ENCODE measurements at regions not wholly inside any gene's neighbourhood (a gene's known extent, or its start where the extent isn't known, plus 50 kb on each side); places are given as distances from the start of the nearest gene placed in this dataset.
"Not testable (repeated sequence)": the region's sequence is repeated elsewhere in the genome, so short reads cannot be mapped to it uniquely, and the experiment has no call there.

DNA sequence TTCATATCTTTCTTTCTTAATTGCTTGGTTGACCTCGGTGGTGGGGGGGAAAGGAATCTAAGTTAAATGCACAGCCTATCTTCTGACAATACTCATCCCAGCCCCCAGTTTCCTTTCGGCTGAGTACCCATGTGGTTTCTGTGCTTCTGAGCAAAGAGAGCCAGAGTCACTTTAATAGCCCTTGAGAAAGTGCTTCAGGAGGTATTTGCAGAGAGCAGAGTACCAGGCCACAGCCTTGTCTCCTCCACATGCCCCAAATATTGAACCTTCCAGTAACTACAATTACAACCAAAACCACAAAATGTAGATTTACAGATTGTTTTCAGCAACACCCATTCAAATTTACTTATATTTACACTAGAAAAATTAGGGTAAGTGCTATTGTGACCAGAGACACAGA is 647.4 kb downstream of the NR2F2 start:
- ChIA-PET POLR2A (no interaction called here), CTCF (no interaction called here)
- TF ChIP-seq TARDBP (IDR thresholded peaks at IDR 0.05) (no peak), LEF1 (IDR thresholded peaks at IDR 0.05; ENCODE audit: borderline replicate concordance) (no peak)
- DNase-seq (ENCODE audit: extremely low spot score): no peak

DNA sequence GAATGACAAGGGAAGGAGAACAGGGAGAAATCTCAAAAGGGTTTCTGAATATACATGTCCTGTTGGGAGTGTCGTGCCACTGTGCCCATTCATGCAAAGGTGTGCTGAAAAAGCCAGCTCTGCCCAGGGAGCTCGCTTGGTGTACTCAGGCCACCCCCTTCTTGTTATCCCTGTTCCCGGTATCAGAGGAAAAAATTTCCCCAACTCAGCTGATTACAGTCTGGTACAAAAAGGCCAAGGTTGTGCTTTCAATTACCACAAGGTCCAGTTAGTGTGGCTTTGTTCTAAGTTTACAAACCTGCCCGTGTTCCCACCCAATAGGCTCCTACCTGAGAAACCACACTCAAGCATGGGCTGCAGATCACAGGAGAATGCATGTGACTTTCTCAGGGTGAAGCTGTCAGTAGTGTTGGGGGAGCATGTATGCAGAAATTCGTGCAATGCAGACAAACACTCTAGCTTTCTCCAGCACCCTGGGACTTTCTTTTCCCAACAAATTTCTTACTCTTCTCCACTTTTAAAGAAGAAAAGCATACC is 648.5 kb downstream of the NR2F2 start:
- no peak for DNase-seq (ENCODE audit: extremely low spot score)
- ChIA-PET POLR2A (no interaction called here), CTCF (no interaction called here)
- TF ChIP-seq LEF1 (IDR thresholded peaks at IDR 0.05; ENCODE audit: borderline replicate concordance): no peak
- TF ChIP-seq FOXK2 (IDR thresholded peaks at IDR 0.05): no peak
- TF ChIP-seq CTBP1 (IDR thresholded peaks at IDR 0.05; ENCODE audit: borderline replicate concordance): no peak
- TF ChIP-seq HDGF (IDR thresholded peaks at IDR 0.05; ENCODE audit: borderline replicate concordance): no peak
- no peak for TF ChIP-seq TARDBP (IDR thresholded peaks at IDR 0.05)
- no peak for TF ChIP-seq ELF4 (IDR thresholded peaks at IDR 0.05)
- no peak for TF ChIP-seq PKNOX1 (IDR thresholded peaks at IDR 0.05)
- TF ChIP-seq SP1 (IDR thresholded peaks at IDR 0.05): no peak
- no peak for TF ChIP-seq ZNF384 (IDR thresholded peaks at IDR 0.05)
- no peak for TF ChIP-seq L3MBTL2 (conservative IDR thresholded peaks at IDR 0.05)
- TF ChIP-seq FOXM1 (IDR thresholded peaks at IDR 0.05; ENCODE audit: borderline replicate concordance): no peak
- TF ChIP-seq NFRKB (IDR thresholded peaks at IDR 0.05): no peak
- no peak for TF ChIP-seq BHLHE40 (IDR thresholded peaks at IDR 0.05; ENCODE audit: borderline replicate concordance)
- no peak for TF ChIP-seq ARNT (IDR thresholded peaks at IDR 0.05)
- TF ChIP-seq FOXA1 (IDR thresholded peaks at IDR 0.05): no peak
- TF ChIP-seq SUZ12 (IDR thresholded peaks at IDR 0.05): no peak

GRCh38 chr15:96984121-96984671 is 653.7 kb downstream of the NR2F2 start:
- CTCF ChIA-PET: interaction anchor here (0.6 kb wide), 1 partner anchor 142 kb away, joined by 4 read pairs; no protein-coding TSS in a partner anchor
- DNase-seq (ENCODE audit: extremely low spot score); POLR2A ChIA-PET: not testable (repeated sequence)

- POLR2A ChIA-PET: no interaction called here
These were observed 662.3 kb downstream of the NR2F2 start for GRCh38 chr15:96992817-96993216.

DNA sequence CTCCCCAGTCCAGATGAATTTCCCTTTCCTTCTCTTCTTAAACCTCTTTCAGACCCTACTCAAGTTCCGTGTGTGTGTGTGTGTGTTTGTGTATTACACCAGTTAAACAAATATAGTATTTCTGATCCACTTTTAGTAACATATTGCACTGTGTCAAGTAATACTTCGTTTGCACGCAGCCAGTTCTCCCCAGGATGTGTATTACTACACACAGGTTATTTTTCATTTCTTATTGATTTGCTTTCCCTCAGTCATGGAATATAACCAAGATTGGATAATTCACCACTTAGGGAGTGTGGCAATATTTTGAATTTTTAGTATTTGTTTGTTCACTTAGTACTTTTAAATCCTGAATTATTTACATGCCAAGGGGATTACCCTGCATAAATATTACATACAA is 667.0 kb downstream of the NR2F2 start:
- TF ChIP-seq FOXM1 (IDR thresholded peaks at IDR 0.05; ENCODE audit: borderline replicate concordance): no peak
- TF ChIP-seq SP1 (IDR thresholded peaks at IDR 0.05): no peak
- no peak for TF ChIP-seq PKNOX1 (IDR thresholded peaks at IDR 0.05)
- TF ChIP-seq ZNF384 (IDR thresholded peaks at IDR 0.05): no peak
- no peak for TF ChIP-seq FOXK2 (IDR thresholded peaks at IDR 0.05)
- no peak for TF ChIP-seq BHLHE40 (IDR thresholded peaks at IDR 0.05; ENCODE audit: borderline replicate concordance)
- no peak for TF ChIP-seq ARNT (IDR thresholded peaks at IDR 0.05)
- no peak for TF ChIP-seq HDGF (IDR thresholded peaks at IDR 0.05; ENCODE audit: borderline replicate concordance)
- TF ChIP-seq L3MBTL2 (conservative IDR thresholded peaks at IDR 0.05): no peak
- no peak for TF ChIP-seq CTBP1 (IDR thresholded peaks at IDR 0.05; ENCODE audit: borderline replicate concordance)
- no peak for TF ChIP-seq LEF1 (IDR thresholded peaks at IDR 0.05; ENCODE audit: borderline replicate concordance)
- no peak for TF ChIP-seq SUZ12 (IDR thresholded peaks at IDR 0.05)
- no peak for TF ChIP-seq ELF4 (IDR thresholded peaks at IDR 0.05)
- TF ChIP-seq FOXA1 (IDR thresholded peaks at IDR 0.05): no peak
- ChIA-PET POLR2A (no interaction called here), CTCF (no interaction called here)
- DNase-seq (ENCODE audit: extremely low spot score): no peak

More at GRCh38 chr15:96992817-96993216, 662.3 kb downstream of the NR2F2 start:
- CTCF ChIA-PET: no interaction called here
- TF ChIP-seq FOXK2 (IDR thresholded peaks at IDR 0.05) (no peak), ARNT (IDR thresholded peaks at IDR 0.05) (no peak), BHLHE40 (IDR thresholded peaks at IDR 0.05; ENCODE audit: borderline replicate concordance) (no peak), CTBP1 (IDR thresholded peaks at IDR 0.05; ENCODE audit: borderline replicate concordance) (no peak), SUZ12 (IDR thresholded peaks at IDR 0.05) (no peak), LEF1 (IDR thresholded peaks at IDR 0.05; ENCODE audit: borderline replicate concordance) (no peak), FOXA1 (IDR thresholded peaks at IDR 0.05) (no peak), FOXM1 (IDR thresholded peaks at IDR 0.05; ENCODE audit: borderline replicate concordance) (no peak), ELF4 (IDR thresholded peaks at IDR 0.05) (no peak), PKNOX1 (IDR thresholded peaks at IDR 0.05) (no peak), SP1 (IDR thresholded peaks at IDR 0.05) (no peak), L3MBTL2 (conservative IDR thresholded peaks at IDR 0.05) (no peak), NFRKB (IDR thresholded peaks at IDR 0.05) (no peak), TARDBP (IDR thresholded peaks at IDR 0.05) (no peak), ZNF384 (IDR thresholded peaks at IDR 0.05) (no peak), HDGF (IDR thresholded peaks at IDR 0.05; ENCODE audit: borderline replicate concordance) (no peak)
- DNase-seq (ENCODE audit: extremely low spot score): no peak

DNA sequence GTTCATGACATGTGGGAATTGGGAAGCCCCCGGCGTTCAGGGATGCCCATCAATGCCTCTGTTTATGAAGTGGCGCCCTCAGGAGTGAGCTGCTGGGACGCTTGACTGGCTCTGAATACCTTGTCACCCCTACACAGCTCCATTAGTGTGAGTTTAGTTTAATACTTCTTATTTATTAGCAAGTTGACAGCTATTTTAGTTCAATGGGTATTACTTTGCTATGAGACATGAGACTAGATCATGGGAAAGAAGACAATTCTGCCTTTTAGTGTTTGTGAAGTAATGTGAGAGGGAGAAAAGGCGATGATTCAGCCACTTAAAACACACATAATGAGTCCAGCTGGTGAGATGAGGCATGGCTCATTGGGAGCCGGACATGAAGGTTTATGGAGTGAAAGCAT is 678.5 kb downstream of the NR2F2 start:
- ChIA-PET POLR2A (no interaction called here), CTCF (no interaction called here)
- DNase-seq (ENCODE audit: extremely low spot score): no peak
- TF ChIP-seq FOXA1 (IDR thresholded peaks at IDR 0.05): no peak
- TF ChIP-seq SP1 (IDR thresholded peaks at IDR 0.05): no peak
- TF ChIP-seq FOXM1 (IDR thresholded peaks at IDR 0.05; ENCODE audit: borderline replicate concordance): no peak
- TF ChIP-seq TARDBP (IDR thresholded peaks at IDR 0.05): no peak

GRCh38 chr15:97012986-97013385 is 682.5 kb downstream of the NR2F2 start:
- CTCF ChIA-PET: no interaction called here
- POLR2A ChIA-PET: no interaction called here
- no peak for DNase-seq (ENCODE audit: extremely low spot score)
- no peak for TF ChIP-seq NFRKB (IDR thresholded peaks at IDR 0.05)
- TF ChIP-seq FOXA1 (IDR thresholded peaks at IDR 0.05): no peak
- no peak for TF ChIP-seq L3MBTL2 (conservative IDR thresholded peaks at IDR 0.05)
- TF ChIP-seq HDGF (IDR thresholded peaks at IDR 0.05; ENCODE audit: borderline replicate concordance): no peak
- TF ChIP-seq ARNT (IDR thresholded peaks at IDR 0.05): no peak
- no peak for TF ChIP-seq BHLHE40 (IDR thresholded peaks at IDR 0.05; ENCODE audit: borderline replicate concordance)

All from HEK293T (cell line).